ENCODE measurements at regions not wholly inside any gene's neighbourhood (a gene's known extent, or its start where the extent isn't known, plus 50 kb on each side); places are given as distances from the start of the nearest gene placed in this dataset.

DNA sequence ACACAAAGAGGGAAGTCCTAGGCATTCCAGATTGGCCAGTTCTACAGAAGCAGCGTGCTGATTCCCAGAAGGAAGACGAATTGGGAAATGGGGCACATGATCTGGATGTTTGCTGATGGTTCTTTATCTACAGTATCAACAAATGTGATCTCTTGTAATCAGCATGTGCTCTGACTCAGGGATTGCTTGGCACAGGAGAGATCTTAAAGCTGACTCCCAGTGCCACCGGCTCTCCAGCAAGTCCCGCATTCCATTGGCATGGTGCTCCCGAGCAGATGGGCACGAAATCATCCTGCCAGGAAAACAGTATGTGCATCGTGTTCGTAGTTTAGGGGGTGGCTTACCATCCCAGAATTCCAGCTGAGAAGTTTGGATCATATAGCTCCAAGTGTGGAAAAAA lies 259.9 kb upstream of the NR2F2 start:
- Histone ChIP-seq H3K9me3 (ENCODE audit: control insufficient read depth, insufficient read depth, low read depth, low read length) (no peaks in the 10 kb centered on the region), H2AFZ (ENCODE audit: low read length) (no peak overlapping the region), H4K20me1 (ENCODE audit: control insufficient read depth, extremely low read depth, insufficient read depth, low read length) (no peaks in the 10 kb centered on the region), H3K27ac (ENCODE audit: insufficient read depth, low read length) (no peak overlapping the region), H3K4me3 (replicated peaks in 1 of 4; ENCODE audit: control extremely low read depth in 1 of 4, insufficient read depth in 1 of 4, low read depth in 3 of 4, low read length in 4 of 4) (no peak overlapping the region), H3K36me3 (ENCODE audit: control insufficient read depth, insufficient read depth, low read length) (no peaks in the 10 kb centered on the region), H3K4me1 (ENCODE audit: control insufficient read depth, extremely low read depth, insufficient read depth, low read length) (no peaks in the 10 kb centered on the region), H3K4me2 (ENCODE audit: extremely low read depth, insufficient read depth, low read length) (no peak overlapping the region), H3K79me2 (ENCODE audit: control insufficient read depth, insufficient read depth, low read length) (no peaks in the 10 kb centered on the region), H3K27me3 (ENCODE audit: control insufficient read depth, insufficient read depth, low read length) (no peaks in the 10 kb centered on the region), H3K9ac (ENCODE audit: insufficient read depth, low read length) (no peak overlapping the region)
- TF ChIP-seq EZH2 (IDR thresholded peaks at IDR 0.05; ENCODE audit: low read length, missing control alignments) = no peak
- TF ChIP-seq, protein P1, sequence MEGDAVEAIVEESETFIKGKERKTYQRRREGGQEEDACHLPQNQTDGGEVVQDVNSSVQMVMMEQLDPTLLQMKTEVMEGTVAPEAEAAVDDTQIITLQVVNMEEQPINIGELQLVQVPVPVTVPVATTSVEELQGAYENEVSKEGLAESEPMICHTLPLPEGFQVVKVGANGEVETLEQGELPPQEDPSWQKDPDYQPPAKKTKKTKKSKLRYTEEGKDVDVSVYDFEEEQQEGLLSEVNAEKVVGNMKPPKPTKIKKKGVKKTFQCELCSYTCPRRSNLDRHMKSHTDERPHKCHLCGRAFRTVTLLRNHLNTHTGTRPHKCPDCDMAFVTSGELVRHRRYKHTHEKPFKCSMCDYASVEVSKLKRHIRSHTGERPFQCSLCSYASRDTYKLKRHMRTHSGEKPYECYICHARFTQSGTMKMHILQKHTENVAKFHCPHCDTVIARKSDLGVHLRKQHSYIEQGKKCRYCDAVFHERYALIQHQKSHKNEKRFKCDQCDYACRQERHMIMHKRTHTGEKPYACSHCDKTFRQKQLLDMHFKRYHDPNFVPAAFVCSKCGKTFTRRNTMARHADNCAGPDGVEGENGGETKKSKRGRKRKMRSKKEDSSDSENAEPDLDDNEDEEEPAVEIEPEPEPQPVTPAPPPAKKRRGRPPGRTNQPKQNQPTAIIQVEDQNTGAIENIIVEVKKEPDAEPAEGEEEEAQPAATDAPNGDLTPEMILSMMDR (conservative IDR thresholded peaks at IDR 0.05 in 1 of 2, IDR thresholded peaks at IDR 0.05 in 1 of 2; ENCODE audit: low read depth in 1 of 2, low read length in 2 of 2) = no peak
- peak; percentile 21 to 35 for DNase-seq (ENCODE audit: low read depth in 2 of 2)

DNA sequence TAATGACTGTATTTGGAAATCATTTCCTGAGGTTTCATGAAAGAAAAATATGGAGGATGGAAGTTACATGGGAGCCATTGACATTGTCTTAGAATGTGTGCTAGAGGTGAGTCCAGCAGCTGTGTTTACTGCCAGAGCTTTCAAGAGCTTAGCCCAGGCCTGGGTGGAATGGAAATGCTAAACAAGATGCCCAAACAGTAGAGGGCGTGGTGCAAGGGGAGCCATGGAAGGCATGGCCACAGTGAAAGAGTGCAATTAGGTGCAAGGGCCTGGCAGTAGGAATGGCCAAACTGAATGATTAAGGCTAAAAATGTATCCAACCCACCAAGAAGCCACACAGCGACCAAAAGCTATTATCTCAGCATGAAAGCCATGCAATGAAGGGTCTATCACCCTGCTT lies 257.7 kb upstream of the NR2F2 start:
- no peaks in the 10 kb centered on the region for H3K9me3 ChIP-seq (ENCODE audit: control insufficient read depth, insufficient read depth, low read depth, low read length)
- no peak for DNase-seq (ENCODE audit: low read depth in 2 of 2)
- TF ChIP-seq, protein P1 (conservative IDR thresholded peaks at IDR 0.05 in 1 of 2, IDR thresholded peaks at IDR 0.05 in 1 of 2; ENCODE audit: low read depth in 1 of 2, low read length in 2 of 2) = no peak
- no peak for TF ChIP-seq EZH2 (IDR thresholded peaks at IDR 0.05; ENCODE audit: low read length, missing control alignments)
- no peak overlapping the region for H3K27ac ChIP-seq (ENCODE audit: insufficient read depth, low read length)
- no peaks in the 10 kb centered on the region for H4K20me1 ChIP-seq (ENCODE audit: control insufficient read depth, extremely low read depth, insufficient read depth, low read length)
- no peak overlapping the region for H3K9ac ChIP-seq (ENCODE audit: insufficient read depth, low read length)
- H3K4me3 ChIP-seq (replicated peaks in 1 of 4; ENCODE audit: control extremely low read depth in 1 of 4, insufficient read depth in 1 of 4, low read depth in 3 of 4, low read length in 4 of 4) = no peak overlapping the region
- no peak overlapping the region for H3K4me2 ChIP-seq (ENCODE audit: extremely low read depth, insufficient read depth, low read length)
- H3K4me1 ChIP-seq (ENCODE audit: control insufficient read depth, extremely low read depth, insufficient read depth, low read length) = no peaks in the 10 kb centered on the region
- no peaks in the 10 kb centered on the region for H3K36me3 ChIP-seq (ENCODE audit: control insufficient read depth, insufficient read depth, low read length)
- no peaks in the 10 kb centered on the region for H3K79me2 ChIP-seq (ENCODE audit: control insufficient read depth, insufficient read depth, low read length)
- no peak overlapping the region for H2AFZ ChIP-seq (ENCODE audit: low read length)
- H3K27me3 ChIP-seq (ENCODE audit: control insufficient read depth, insufficient read depth, low read length) = no peaks in the 10 kb centered on the region

DNA sequence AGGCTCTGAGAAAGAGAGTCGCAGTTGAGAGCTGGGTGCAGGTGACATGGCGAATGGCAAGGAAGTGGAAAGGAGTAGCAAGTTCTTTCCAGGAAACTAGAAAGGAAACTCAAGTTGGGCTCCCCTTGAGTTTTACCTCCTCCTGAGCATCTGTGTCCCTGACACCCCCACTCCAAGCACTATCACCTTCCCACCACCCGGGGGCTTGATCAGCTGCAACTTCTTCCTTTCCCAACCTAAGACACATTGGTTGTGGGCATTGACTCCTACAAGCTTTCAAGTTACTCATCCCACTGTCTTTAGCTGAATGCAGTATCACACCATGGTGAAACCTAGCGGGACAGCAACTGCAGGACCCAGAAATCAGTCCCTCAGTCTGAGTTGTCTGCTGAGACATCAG lies 256.6 kb upstream of the NR2F2 start:
- Histone ChIP-seq H3K9ac (ENCODE audit: insufficient read depth, low read length) (no peak overlapping the region), H3K4me1 (ENCODE audit: control insufficient read depth, extremely low read depth, insufficient read depth, low read length) (no peaks in the 10 kb centered on the region), H3K4me2 (ENCODE audit: extremely low read depth, insufficient read depth, low read length) (no peak overlapping the region), H3K36me3 (ENCODE audit: control insufficient read depth, insufficient read depth, low read length) (no peaks in the 10 kb centered on the region), H4K20me1 (ENCODE audit: control insufficient read depth, extremely low read depth, insufficient read depth, low read length) (no peaks in the 10 kb centered on the region), H2AFZ (ENCODE audit: low read length) (no peak overlapping the region), H3K27ac (ENCODE audit: insufficient read depth, low read length) (no peak overlapping the region), H3K9me3 (ENCODE audit: control insufficient read depth, insufficient read depth, low read depth, low read length) (no peaks in the 10 kb centered on the region), H3K4me3 (replicated peaks in 1 of 4; ENCODE audit: control extremely low read depth in 1 of 4, insufficient read depth in 1 of 4, low read depth in 3 of 4, low read length in 4 of 4) (no peak overlapping the region), H3K79me2 (ENCODE audit: control insufficient read depth, insufficient read depth, low read length) (no peaks in the 10 kb centered on the region), H3K27me3 (ENCODE audit: control insufficient read depth, insufficient read depth, low read length) (no peaks in the 10 kb centered on the region)
- TF ChIP-seq EZH2 (IDR thresholded peaks at IDR 0.05; ENCODE audit: low read length, missing control alignments) = no peak
- TF ChIP-seq, protein P1 (conservative IDR thresholded peaks at IDR 0.05 in 1 of 2, IDR thresholded peaks at IDR 0.05 in 1 of 2; ENCODE audit: low read depth in 1 of 2, low read length in 2 of 2) = no peak
- DNase-seq (ENCODE audit: low read depth in 2 of 2) = no peak

Measured in fibroblast of lung (primary cell).